OCI-LY1 (cell line): ENCODE measurements at regions not wholly inside any gene's neighbourhood (a gene's known extent, or its start where the extent isn't known, plus 50 kb on each side); places are given as distances from the start of the nearest gene placed in this dataset.

Source experiments
- H2AFZ ChIP-seq: fragments of 200-600 bp; sonication (generic), shearing (Covaris generic); 2 replicates; pipeline ENCODE4 v1.6.0; 2014; ENCODE audit warnings: antibody characterized with exemption, mild to moderate bottlenecking, low read length
- H3F3A ChIP-seq: fragments of 200-600 bp; sonication (generic), shearing (Covaris generic); 2 replicates; pipeline ENCODE4 v1.6.0; 2014; ENCODE audit warnings: mild to moderate bottlenecking, antibody characterized with exemption, low read length, moderate library complexity; ENCODE audit not compliant: insufficient read depth
- H3K27ac ChIP-seq: fragments of 200-600 bp; sonication (generic); 2 replicates; pipeline ENCODE4 v1.5.1; 2014; ENCODE audit warnings: low read length, mixed run types, mild to moderate bottlenecking, low read depth; ENCODE audit not compliant: poor library complexity, severe bottlenecking
- H3K27me3 ChIP-seq: fragments of 200-600 bp; sonication (generic); 2 replicates; pipeline ENCODE4 v1.6.0; 2014; ENCODE audit warnings: antibody characterized with exemption, mild to moderate bottlenecking, low read length, moderate library complexity; ENCODE audit not compliant: insufficient read depth
- H3K36me3 ChIP-seq: fragments of 200-600 bp; sonication (generic); 2 replicates; pipeline ENCODE4 v1.6.1; 2014; ENCODE audit warnings: mild to moderate bottlenecking, antibody characterized with exemption, low read length, moderate library complexity, mixed read lengths; ENCODE audit not compliant: insufficient read depth
- H3K4me1 ChIP-seq: fragments of 200-600 bp; sonication (generic); 2 replicates; pipeline ENCODE4 v1.5.1; 2014; ENCODE audit warnings: mild to moderate bottlenecking, low read length, moderate library complexity; ENCODE audit not compliant: insufficient read depth, severe bottlenecking
- H3K4me2 ChIP-seq: fragments of 200-600 bp; sonication (generic), shearing (Covaris generic); 2 replicates; pipeline ENCODE4 v1.6.1; 2014; ENCODE audit warnings: low read length
- H3K4me3 ChIP-seq: fragments of 200-600 bp; sonication (generic); 2 replicates; pipeline ENCODE4 v1.5.1; 2014; ENCODE audit warnings: low read length, low read depth, mild to moderate bottlenecking, mixed read lengths; ENCODE audit not compliant: poor library complexity, severe bottlenecking
- H3K79me2 ChIP-seq: fragments of 200-600 bp; shearing (Covaris generic); 2 replicates; pipeline ENCODE4 v1.6.1; 2016; ENCODE audit warnings: mixed run types, low read length, mixed read lengths; ENCODE audit not compliant: insufficient read depth
- H3K9ac ChIP-seq: fragments of 200-600 bp; sonication (generic), shearing (Covaris generic); 2 replicates; pipeline ENCODE4 v1.6.1; 2014; ENCODE audit warnings: mild to moderate bottlenecking, low read length, mixed read lengths
- H3K9me2 ChIP-seq: fragments of 200-600 bp; sonication (generic), shearing (Covaris generic); 2 replicates; pipeline ENCODE4 v1.6.1; 2014; ENCODE audit warnings: low read depth, mild to moderate bottlenecking, low read length, mixed read lengths
- H3K9me3 ChIP-seq: fragments of 200-600 bp; shearing (Covaris generic); 2 replicates; pipeline ENCODE4 v1.6.1; 2014; ENCODE audit warnings: low read length, mixed read lengths
- H4K20me1 ChIP-seq: fragments of 200-600 bp; sonication (generic), shearing (Covaris generic); 2 replicates; pipeline ENCODE4 v1.6.0; 2016; ENCODE audit warnings: mild to moderate bottlenecking, low read length; ENCODE audit not compliant: insufficient read depth
- CTCF ChIP-seq: fragments of 200-600 bp; sonication (generic), shearing (Covaris generic); IDR thresholded peaks from 2 replicates; pipeline ENCODE4 v1.5.1; 2017; ENCODE audit warnings: mild to moderate bottlenecking, antibody characterized with exemption, low read length, moderate library complexity, mixed read lengths
- EZH2 ChIP-seq: fragments of 200-600 bp; sonication (generic), shearing (Covaris generic); IDR thresholded peaks from 2 replicates; pipeline ENCODE4 v1.8.0; 2017; ENCODE audit warnings: borderline replicate concordance, mixed run types, mild to moderate bottlenecking, antibody characterized with exemption, low read length, moderate library complexity, mixed read lengths

DNA sequence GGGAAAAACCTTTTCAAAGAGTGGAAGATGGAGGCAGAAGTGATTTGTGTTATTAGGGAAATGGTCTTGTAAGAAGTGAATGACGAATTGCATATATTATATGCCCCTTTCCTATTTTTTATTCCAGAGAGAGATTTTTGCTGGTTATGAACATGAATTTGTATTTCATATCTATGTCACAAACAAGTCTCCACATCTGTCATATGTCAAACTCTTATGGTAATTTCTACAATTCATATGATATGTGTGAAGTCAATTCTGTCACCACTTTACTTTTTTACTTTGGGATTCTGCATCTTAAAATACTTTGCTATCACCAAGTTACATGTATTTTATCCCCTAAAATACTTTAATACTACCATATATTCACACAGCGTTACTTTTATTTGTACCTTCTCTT lies 594.2 kb upstream of the ARPP21 start:
- H3K9me2 ChIP-seq: no peaks in the 10 kb centered on the region

DNA sequence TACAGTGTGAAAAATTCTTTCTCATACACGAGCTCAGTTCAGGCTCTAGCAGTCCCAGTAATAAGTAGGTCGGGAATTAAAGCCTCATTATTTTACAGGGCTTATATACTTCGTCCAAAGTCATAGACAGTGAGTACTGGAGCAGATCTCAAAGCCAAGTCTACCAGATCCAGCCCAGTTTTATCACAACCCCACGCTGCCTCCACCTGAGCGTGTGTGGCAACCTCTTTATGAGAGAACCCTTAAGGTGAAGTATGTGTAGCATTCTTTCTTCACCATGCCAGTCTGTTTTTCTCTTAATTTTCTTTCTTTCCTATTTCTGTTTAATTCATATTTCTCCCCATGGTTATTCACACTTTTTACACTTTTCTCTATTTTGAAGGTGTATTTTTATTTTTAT lies 574.6 kb upstream of the ARPP21 start:
- H3K4me1 ChIP-seq: peaks cover 14% of the 10 kb centered on the region
- no peaks in the 10 kb centered on the region for H3K9me2 ChIP-seq
- H3K9ac ChIP-seq: no peak overlapping the region
- H3K4me3 ChIP-seq: no peak overlapping the region
- H3K4me2 ChIP-seq: no peak overlapping the region
- H3K9me3 ChIP-seq: no peaks in the 10 kb centered on the region
- no peak overlapping the region for H3K27ac ChIP-seq
- H3K27me3 ChIP-seq: no peaks in the 10 kb centered on the region
- H3K36me3 ChIP-seq: no peaks in the 10 kb centered on the region
- no peaks in the 10 kb centered on the region for H4K20me1 ChIP-seq
- H3F3A ChIP-seq: no peaks in the 10 kb centered on the region
- TF ChIP-seq CTCF (no peak), EZH2 (no peak)
- H3K79me2 ChIP-seq: no peaks in the 10 kb centered on the region
- H2AFZ ChIP-seq: peak overlapping the region; percentile 95; the same call in 1 of the 2 replicates

More for the DNA sequence above, 594.2 kb upstream of the ARPP21 start:
- H3K27me3 ChIP-seq: no peaks in the 10 kb centered on the region
- H3F3A ChIP-seq: no peaks in the 10 kb centered on the region
- H3K27ac ChIP-seq: no peak overlapping the region
- no peak overlapping the region for H2AFZ ChIP-seq
- no peaks in the 10 kb centered on the region for H4K20me1 ChIP-seq
- TF ChIP-seq EZH2 (no peak), CTCF (no peak)
- H3K9ac ChIP-seq: no peak overlapping the region
- H3K79me2 ChIP-seq: no peaks in the 10 kb centered on the region
- H3K4me1 ChIP-seq: peaks cover 17% of the 10 kb centered on the region
- H3K4me2 ChIP-seq: no peak overlapping the region
- H3K36me3 ChIP-seq: no peaks in the 10 kb centered on the region
- no peak overlapping the region for H3K4me3 ChIP-seq
- H3K9me3 ChIP-seq: no peaks in the 10 kb centered on the region

- Histone ChIP-seq H3K9me3 (no peaks in the 10 kb centered on the region), H3K36me3 (no peaks in the 10 kb centered on the region), H3K79me2 (no peaks in the 10 kb centered on the region), H2AFZ (no peak overlapping the region), H4K20me1 (no peaks in the 10 kb centered on the region), H3F3A (no peaks in the 10 kb centered on the region), H3K4me2 (no peak overlapping the region), H3K4me1 (peaks cover 14% of the 10 kb centered on the region), H3K9ac (no peak overlapping the region), H3K27me3 (no peaks in the 10 kb centered on the region), H3K27ac (no peak overlapping the region), H3K9me2 (no peaks in the 10 kb centered on the region), H3K4me3 (no peak overlapping the region)
- no peak for TF ChIP-seq CTCF
- TF ChIP-seq EZH2: no peak
Measured at GRCh38 chr3:35065891-35066290, 573.4 kb upstream of the ARPP21 start.
